Cardiac fibroblast (primary cell): ENCODE measurements at regions not wholly inside any gene's neighbourhood (a gene's known extent, or its start where the extent isn't known, plus 50 kb on each side); places are given as distances from the start of the nearest gene placed in this dataset.
"Not testable (repeated sequence)": the region's sequence is repeated elsewhere in the genome, so short reads cannot be mapped to it uniquely, and the experiment has no call there.

Experiments
- DNase-seq, 2 donors: peaks; one replicate each; pipeline versions ENCODE4 v3.0.0 to v3.0.0-alpha.2; 2010; ENCODE audit warnings: low read depth in 2 of 2
- H3K4me3 ChIP-seq, 2 donors: replicated peaks in 1 of 2; 1 replicate in 1 of 2; 2 replicates in 1 of 2; pipeline ENCODE4 v1.5.1; 2011; ENCODE audit warnings: low read depth in 2 of 2, low read length in 2 of 2, mild to moderate bottlenecking in 2 of 2, moderate library complexity in 1 of 2
- CTCF ChIP-seq: IDR thresholded peaks from one replicate; pipeline ENCODE4 v1.5.1; 2011; ENCODE audit warnings: low read depth, mild to moderate bottlenecking, low read length, inconsistent platforms

GRCh38 chr1:117314951-117315350 lies 52.3 kb upstream of the MAN1A2 start:
- not testable (repeated sequence) for DNase-seq, H3K4me3 ChIP-seq

- no peak overlapping the region for H3K4me3 ChIP-seq
- TF ChIP-seq CTCF = no peak
- no peak for DNase-seq
Measured at GRCh38 chr1:117313555-117313954, 53.7 kb upstream of the MAN1A2 start.

GRCh38 chr1:117312453-117313138 lies 54.7 kb upstream of the MAN1A2 start:
- no peak overlapping the region for H3K4me3 ChIP-seq
- peak; percentile 76 for TF ChIP-seq CTCF

GRCh38 chr1:117308311-117308916 lies 58.8 kb upstream of the MAN1A2 start:
- TF ChIP-seq CTCF = no peak
- H3K4me3 ChIP-seq = no peak overlapping the region
- DNase-seq = no peak

More at GRCh38 chr1:117312453-117313138, 54.7 kb upstream of the MAN1A2 start:
- peak; percentile 63 for DNase-seq

GRCh38 chr1:117301901-117302300 lies 65.3 kb upstream of the MAN1A2 start:
- no peak for DNase-seq
- TF ChIP-seq CTCF = no peak
- no peak overlapping the region for H3K4me3 ChIP-seq

- not testable (repeated sequence) for H3K4me3 ChIP-seq, DNase-seq
Measured at GRCh38 chr1:117300183-117300582, 67.1 kb upstream of the MAN1A2 start.

GRCh38 chr1:117295001-117295400 lies 72.2 kb upstream of the MAN1A2 start:
- TF ChIP-seq CTCF = no peak
- no peak for DNase-seq
- H3K4me3 ChIP-seq = no peak overlapping the region

- peak; percentile 9 to 12 for DNase-seq
- no peak for TF ChIP-seq CTCF
- no peak overlapping the region for H3K4me3 ChIP-seq
Measured at GRCh38 chr1:117290890-117291289, 76.4 kb upstream of the MAN1A2 start.
